GM18520 (cell line): ENCODE measurements at regions not wholly inside any gene's neighbourhood (a gene's known extent, or its start where the extent isn't known, plus 50 kb on each side); places are given as distances from the start of the nearest gene placed in this dataset.
"Not testable (repeated sequence)": the region's sequence is repeated elsewhere in the genome, so short reads cannot be mapped to it uniquely, and the experiment has no call there.

Source experiments
- ATAC-seq: cut with Tn5 transposase; IDR thresholded peaks from one replicate; pipeline ENCODE4 v1.9.1; 2021; ENCODE audit not compliant: unreplicated experiment

GRCh38 chr2:67895227-67895941 is 167.4 kb downstream of the C1D start:
- no peak for ATAC-seq

- ATAC-seq, result no peak
Measured at GRCh38 chr2:67896076-67896475, 166.7 kb downstream of the C1D start.

- no peak for ATAC-seq
Measured at GRCh38 chr2:67896476-67896875, 166.3 kb downstream of the C1D start.

- ATAC-seq, result no peak
Measured at GRCh38 chr2:67898595-67898994, 164.2 kb downstream of the C1D start.

- ATAC-seq, result no peak
Measured at GRCh38 chr2:67899187-67899586, 163.6 kb downstream of the C1D start.

- ATAC-seq, result no peak
Measured at GRCh38 chr2:67900826-67901225, 162.0 kb downstream of the C1D start.

GRCh38 chr2:67904566-67904965 is 158.2 kb downstream of the C1D start:
- ATAC-seq, result no peak

- ATAC-seq, result no peak
Measured at GRCh38 chr2:67904966-67905365, 157.8 kb downstream of the C1D start.

- ATAC-seq, result not testable (repeated sequence)
Measured at GRCh38 chr2:67906547-67906946, 156.3 kb downstream of the C1D start.

- ATAC-seq, result no peak
Measured at GRCh38 chr2:67917332-67918054, 145.3 kb downstream of the C1D start.

GRCh38 chr2:67918471-67918870 is 144.3 kb downstream of the C1D start:
- no peak for ATAC-seq

- no peak for ATAC-seq
Measured at GRCh38 chr2:67919490-67919889, 143.3 kb downstream of the C1D start.

- ATAC-seq, result no peak
Measured at GRCh38 chr2:67922080-67922785, 140.6 kb downstream of the C1D start.

- ATAC-seq, result no peak
Measured at GRCh38 chr2:67923696-67924095, 139.1 kb downstream of the C1D start.

GRCh38 chr2:67927501-67927900 is 135.3 kb downstream of the C1D start:
- no peak for ATAC-seq

- no peak for ATAC-seq
Measured at GRCh38 chr2:67930156-67930555, 132.6 kb downstream of the C1D start.

GRCh38 chr2:67936969-67937368 is 125.8 kb downstream of the C1D start:
- no peak for ATAC-seq

- no peak for ATAC-seq
Measured at GRCh38 chr2:67938053-67938452, 124.8 kb downstream of the C1D start.

GRCh38 chr2:67945056-67945455 is 117.7 kb downstream of the C1D start:
- no peak for ATAC-seq

GRCh38 chr2:67945940-67946339 is 116.9 kb downstream of the C1D start:
- no peak for ATAC-seq

GRCh38 chr2:67948057-67948456 is 114.7 kb downstream of the C1D start:
- ATAC-seq, result no peak

- ATAC-seq, result no peak
Measured at GRCh38 chr2:67948506-67948905, 114.3 kb downstream of the C1D start.
